ENCODE measurements at regions not wholly inside any gene's neighbourhood (a gene's known extent, or its start where the extent isn't known, plus 50 kb on each side); places are given as distances from the start of the nearest gene placed in this dataset.

GRCh38 chr2:35409762-35410161 is 945.8 kb upstream of the CRIM1 start:
- DNase-seq (ENCODE audit: low read depth, low spot score): no peak
- ChIA-PET SMC1A (ENCODE audit: uncharacterized antibody, unreplicated experiment) (interaction anchor here (1.7 kb wide), 1 partner anchor 1397 kb away, joined by 6 read pairs; no protein-coding TSS in a partner anchor), POLR2A (no interaction called here), CTCF (interaction anchor here (1.2 to 2.5 kb wide), 5 partner anchors 9 to 1396 kb away, joined by 3 to 29 read pairs (median 17); no protein-coding TSS in a partner anchor), RAD21 (ENCODE audit: unreplicated experiment) (no interaction called here)
- in situ Hi-C loops (cut with MboI): loop anchor here (5.0 to 25.0 kb wide), 2 partner anchors 1307 to 1722 kb away; no protein-coding TSS in a partner anchor
- no peaks in the 10 kb centered on the region for H3K36me3 ChIP-seq (ENCODE audit: control insufficient read depth in 2 of 2, insufficient read depth in 2 of 2, low read length in 1 of 2)
- no peak for TF ChIP-seq ZSCAN29 (IDR thresholded peaks at IDR 0.05)
- no peak for TF ChIP-seq RBBP5 (conservative IDR thresholded peaks at IDR 0.05)
- TF ChIP-seq NRF1 (conservative IDR thresholded peaks at IDR 0.05; ENCODE audit: low read depth, low read length): no peak
- TF ChIP-seq ZBTB40 (IDR thresholded peaks at IDR 0.05; ENCODE audit: borderline replicate concordance): no peak
- no peak for TF ChIP-seq ZNF207 (IDR thresholded peaks at IDR 0.05; ENCODE audit: borderline replicate concordance)
- no peak for TF ChIP-seq DPF2 (IDR thresholded peaks at IDR 0.05)
- no peak for TF ChIP-seq HDAC6 (IDR thresholded peaks at IDR 0.05; ENCODE audit: unreplicated experiment)
- TF ChIP-seq KDM1A (IDR thresholded peaks at IDR 0.05; ENCODE audit: borderline replicate concordance): no peak
- no peak for TF ChIP-seq CREB1 (IDR thresholded peaks at IDR 0.05; ENCODE audit: low read depth)
- TF ChIP-seq ETV6 (conservative IDR thresholded peaks at IDR 0.05 in 1 of 2, IDR thresholded peaks at IDR 0.05 in 1 of 2; ENCODE audit: borderline replicate concordance in 1 of 2, low read depth in 1 of 2): no peak
- TF ChIP-seq HDAC2 (IDR thresholded peaks at IDR 0.05): no peak
- TF ChIP-seq NR2C1 (IDR thresholded peaks at IDR 0.05): no peak
- no peak for TF ChIP-seq MTA3 (IDR thresholded peaks at IDR 0.05; ENCODE audit: borderline replicate concordance, low read length)
- TF ChIP-seq MYC (IDR thresholded peaks at IDR 0.05; ENCODE audit: insufficient read depth, insufficient read length, insufficient replicate concordance, low read length, severe bottlenecking): no peak
- no peak for TF ChIP-seq JUND (IDR thresholded peaks at IDR 0.05; ENCODE audit: low read depth, low read length)
- no peak for TF ChIP-seq FOS (IDR thresholded peaks at IDR 0.05; ENCODE audit: borderline replicate concordance, extremely low read depth, insufficient read length)
- no peak overlapping the region for H3K4me2 ChIP-seq (ENCODE audit: control insufficient read depth, insufficient read depth)
- no peak overlapping the region for H3K4me3 ChIP-seq
- no peaks in the 10 kb centered on the region for H3K27me3 ChIP-seq (replicated peaks in 1 of 2; ENCODE audit: control insufficient read depth in 2 of 2, insufficient read depth in 2 of 2, low read length in 1 of 2)
- H3K27ac ChIP-seq (ENCODE audit: control insufficient read depth, insufficient read depth): no peak overlapping the region
- no peaks in the 10 kb centered on the region for H4K20me1 ChIP-seq (ENCODE audit: control insufficient read depth, insufficient read depth)
- H3K4me1 ChIP-seq (ENCODE audit: control insufficient read depth, insufficient read depth, low read length): no peaks in the 10 kb centered on the region
- 0% methylated on average over 2 of the region's 2 CpGs for WGBS (ENCODE audit: insufficient coverage, insufficient replicate concordance, low lambda C conversion rate, missing lambda C conversion rate)
- H3K9me3 ChIP-seq (replicated peaks; ENCODE audit: control insufficient read depth, insufficient read depth, low read length): no peaks in the 10 kb centered on the region
- no peak for ATAC-seq
- H3K79me2 ChIP-seq (ENCODE audit: control insufficient read depth, insufficient read depth, low read length): no peaks in the 10 kb centered on the region
- FAIRE-seq: no peak
- BruUV-seq (replicated peaks): no TSS peak
- intact Hi-C loops (cut with micrococcal nuclease; ENCODE audit: unreplicated experiment): loop anchor here (1.0 to 5.0 kb wide), 4 partner anchors 242 to 1735 kb away; no protein-coding TSS in a partner anchor
- no peak overlapping the region for H3K9ac ChIP-seq (ENCODE audit: control insufficient read depth, insufficient read depth, low read length)
- no peak overlapping the region for H2AFZ ChIP-seq (ENCODE audit: control insufficient read depth, low read depth, low read length)

All from GM12878 (cell line).